GM12892 (cell line): ENCODE measurements at regions not wholly inside any gene's neighbourhood (a gene's known extent, or its start where the extent isn't known, plus 50 kb on each side); places are given as distances from the start of the nearest gene placed in this dataset.

Experiments
- POLR2A ChIP-seq: IDR thresholded peaks from 2 replicates; pipeline ENCODE4 v1.6.1; 2011; ENCODE audit warnings: low read depth, low read length, control low read depth
- POLR2AphosphoS5 ChIP-seq: IDR thresholded peaks from 2 replicates; pipeline ENCODE4 v1.6.1; 2011; ENCODE audit warnings: low read depth, low read length, control low read depth
- TAF1 ChIP-seq: IDR thresholded peaks from 2 replicates; pipeline ENCODE4 v1.6.1; 2011; ENCODE audit warnings: low read depth, mild to moderate bottlenecking, control low read depth, low read length, borderline replicate concordance

DNA sequence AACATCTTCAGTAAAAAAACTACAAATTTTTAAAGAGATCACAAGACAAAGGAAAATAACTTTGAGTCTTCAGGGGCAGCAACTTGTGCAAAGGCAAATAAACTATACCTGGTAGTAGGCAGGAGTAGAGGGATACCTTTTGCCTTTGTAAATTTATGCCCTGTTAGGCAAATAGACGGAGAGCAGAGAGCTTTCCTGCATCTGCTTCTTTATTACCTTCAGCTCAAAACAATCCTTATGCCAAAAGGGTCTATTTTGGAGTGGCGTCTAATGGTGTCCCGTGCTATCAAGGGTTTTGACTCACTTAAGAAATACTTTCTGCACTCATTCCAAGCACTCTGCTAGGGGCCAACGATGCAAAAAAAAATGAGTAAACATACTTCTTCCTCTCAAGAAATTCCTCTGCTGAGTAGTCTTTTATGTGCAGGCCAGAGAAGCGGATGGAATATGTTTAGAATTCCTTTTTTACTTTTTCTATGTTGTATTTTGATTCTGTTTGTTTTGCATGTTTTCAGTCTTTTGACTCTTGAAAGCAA, 131.9 kb downstream of the ANXA5 start:
- no peak for TF ChIP-seq POLR2A
- TF ChIP-seq TAF1 = no peak
- no peak for TF ChIP-seq POLR2AphosphoS5
